Hematopoietic multipotent progenitor cell treated with erythropoietin and hydrocortisone succinate and interleukin-3 and kit ligand, for 8 days (in vitro differentiated cells): ENCODE measurements at regions not wholly inside any gene's neighbourhood (a gene's known extent, or its start where the extent isn't known, plus 50 kb on each side); places are given as distances from the start of the nearest gene placed in this dataset.

ENCODE experiments used
- DNase-seq: peaks from one replicate; pipeline ENCODE4 v3.0.0-alpha.2; 2015

- no peak for DNase-seq
These were observed 289.3 kb downstream of the RPRM start for GRCh38 chr2:153189091-153189888.

- no peak for DNase-seq
These were observed 298.8 kb downstream of the RPRM start for GRCh38 chr2:153179808-153180207.

- DNase-seq: no peak
These were observed 309.0 kb downstream of the RPRM start for GRCh38 chr2:153169609-153170008.

GRCh38 chr2:153165021-153165420 lies 313.5 kb downstream of the RPRM start:
- no peak for DNase-seq

GRCh38 chr2:153163055-153163454 lies 315.5 kb downstream of the RPRM start:
- DNase-seq: peak; percentile 47

GRCh38 chr2:153156743-153157142 lies 321.8 kb downstream of the RPRM start:
- no peak for DNase-seq

GRCh38 chr2:153152036-153152435 lies 326.5 kb downstream of the RPRM start:
- DNase-seq: no peak

GRCh38 chr2:153145470-153145978 lies 333.0 kb downstream of the RPRM start:
- DNase-seq: no peak

- no peak for DNase-seq
These were observed 335.0 kb downstream of the RPRM start for GRCh38 chr2:153143540-153143939.

GRCh38 chr2:153140498-153140897 lies 338.1 kb downstream of the RPRM start:
- DNase-seq: no peak

- no peak for DNase-seq
These were observed 339.7 kb downstream of the RPRM start for GRCh38 chr2:153138651-153139375.

- no peak for DNase-seq
These were observed 342.3 kb downstream of the RPRM start for GRCh38 chr2:153136216-153136615.

GRCh38 chr2:153134725-153135124 lies 343.8 kb downstream of the RPRM start:
- no peak for DNase-seq

GRCh38 chr2:153133716-153134115 lies 344.8 kb downstream of the RPRM start:
- no peak for DNase-seq

GRCh38 chr2:153132418-153132817 lies 346.1 kb downstream of the RPRM start:
- DNase-seq: no peak

GRCh38 chr2:153115141-153115540 lies 363.4 kb downstream of the RPRM start:
- DNase-seq: no peak

- DNase-seq: no peak
These were observed 368.1 kb downstream of the RPRM start for GRCh38 chr2:153110486-153110885.

GRCh38 chr2:153109793-153110192 lies 368.8 kb downstream of the RPRM start:
- no peak for DNase-seq

GRCh38 chr2:153106802-153107477 lies 371.6 kb downstream of the RPRM start:
- no peak for DNase-seq

- no peak for DNase-seq
These were observed 372.6 kb downstream of the RPRM start for GRCh38 chr2:153105829-153106578.

GRCh38 chr2:153101187-153101586 lies 377.4 kb downstream of the RPRM start:
- peak; percentile 6 for DNase-seq

- no peak for DNase-seq
These were observed 378.4 kb downstream of the RPRM start for GRCh38 chr2:153100151-153100550.

- no peak for DNase-seq
These were observed 379.7 kb downstream of the ARL6IP6 start for GRCh38 chr2:153098073-153098472.
